H9 (cell line): ENCODE measurements at regions not wholly inside any gene's neighbourhood (a gene's known extent, or its start where the extent isn't known, plus 50 kb on each side); places are given as distances from the start of the nearest gene placed in this dataset.

ENCODE experiments used
- DNase-seq: peaks from one replicate; pipeline ENCODE4 v3.0.0-alpha.2; 2017
- H2AFZ ChIP-seq: one replicate; pipeline ENCODE4 v1.6.1; 2013; ENCODE audit warnings: mild to moderate bottlenecking, low read length, control low read depth, moderate library complexity
- H2AK5ac ChIP-seq: 2 replicates; pipeline ENCODE4 v1.6.1; 2013; ENCODE audit warnings: low read length, control low read depth, mixed read lengths; ENCODE audit not compliant: insufficient read length
- H2BK120ac ChIP-seq: one replicate; pipeline ENCODE4 v1.6.1; 2013; ENCODE audit warnings: low read depth, mild to moderate bottlenecking, low read length, control low read depth, inconsistent platforms; ENCODE audit not compliant: poor library complexity, severe bottlenecking
- H2BK12ac ChIP-seq: 2 replicates; pipeline ENCODE4 v1.6.1; 2013; ENCODE audit warnings: low read length, control low read depth, mixed read lengths, low read depth; ENCODE audit not compliant: insufficient read length
- H2BK15ac ChIP-seq: 2 replicates; pipeline ENCODE4 v1.6.1; 2013; ENCODE audit warnings: low read depth, low read length, control low read depth
- H2BK20ac ChIP-seq: one replicate; pipeline ENCODE4 v1.6.1; 2013; ENCODE audit warnings: low read depth, mild to moderate bottlenecking, low read length, control low read depth, inconsistent platforms; ENCODE audit not compliant: poor library complexity, severe bottlenecking
- H2BK5ac ChIP-seq: 2 replicates; pipeline ENCODE4 v1.6.1; 2013; ENCODE audit warnings: low read length, control low read depth, mixed read lengths; ENCODE audit not compliant: insufficient read length
- H3K14ac ChIP-seq: 2 replicates; pipeline ENCODE4 v1.6.1; 2013; ENCODE audit warnings: low read length, control low read depth; ENCODE audit not compliant: insufficient read depth
- H3K18ac ChIP-seq: 2 replicates; pipeline ENCODE4 v1.6.1; 2013; ENCODE audit warnings: low read depth, mild to moderate bottlenecking, mixed read lengths, low read length, control low read depth; ENCODE audit not compliant: insufficient read length
- H3K23ac ChIP-seq: 2 replicates; pipeline ENCODE4 v1.6.1; 2013; ENCODE audit warnings: low read length, control low read depth, mixed read lengths, low read depth; ENCODE audit not compliant: insufficient read length
- H3K23me2 ChIP-seq: 2 replicates; pipeline ENCODE4 v1.6.1; 2013; ENCODE audit warnings: low read depth, mild to moderate bottlenecking, mixed read lengths, low read length, control low read depth; ENCODE audit not compliant: insufficient read length, poor library complexity, severe bottlenecking
- H3K27ac ChIP-seq: 2 replicates; pipeline ENCODE4 v1.5.1; 2013; ENCODE audit warnings: low read length, control low read depth, mixed read lengths, low read depth; ENCODE audit not compliant: insufficient read length
- H3K27me3 ChIP-seq: 2 replicates; pipeline ENCODE4 v1.6.1; 2013; ENCODE audit warnings: low read length, control low read depth, inconsistent platforms; ENCODE audit not compliant: insufficient read depth
- H3K4ac ChIP-seq: 2 replicates; pipeline ENCODE4 v1.6.1; 2013; ENCODE audit warnings: low read depth, mild to moderate bottlenecking, control low read depth, inconsistent platforms, low read length, moderate library complexity
- H3K4me1 ChIP-seq: 2 replicates; pipeline ENCODE4 v1.6.1; 2013; ENCODE audit warnings: low read length, control low read depth, inconsistent platforms; ENCODE audit not compliant: insufficient read depth
- H3K4me2 ChIP-seq: 2 replicates; pipeline ENCODE4 v1.6.1; 2013; ENCODE audit warnings: low read length, control low read depth, mixed read lengths; ENCODE audit not compliant: insufficient read length, insufficient read depth
- H3K56ac ChIP-seq: 2 replicates; pipeline ENCODE4 v1.6.1; 2013; ENCODE audit warnings: low read depth, mild to moderate bottlenecking, mixed read lengths, low read length, control low read depth; ENCODE audit not compliant: insufficient read length
- H3K79me1 ChIP-seq: 2 replicates; pipeline ENCODE4 v1.6.1; 2013; ENCODE audit warnings: low read depth, mild to moderate bottlenecking, moderate library complexity, low read length, control low read depth, inconsistent platforms; ENCODE audit not compliant: insufficient read depth, poor library complexity, severe bottlenecking
- H3K79me2 ChIP-seq: 2 replicates; pipeline ENCODE4 v1.6.1; 2013; ENCODE audit warnings: low read length, control low read depth, inconsistent platforms; ENCODE audit not compliant: insufficient read depth
- H3K9ac ChIP-seq: 2 replicates; pipeline ENCODE4 v1.6.1; 2013; ENCODE audit warnings: low read length, control low read depth, mixed read lengths; ENCODE audit not compliant: insufficient read length; ENCODE audit errors: extremely low read depth
- H3K9me3 ChIP-seq: one replicate; pipeline ENCODE4 v1.6.1; 2013; ENCODE audit warnings: low read depth, low read length, inconsistent platforms; ENCODE audit not compliant: control insufficient read depth
- H3T11ph ChIP-seq: one replicate; pipeline ENCODE4 v1.6.1; 2013; ENCODE audit warnings: mild to moderate bottlenecking, low read length, control low read depth, inconsistent platforms
- H4K20me1 ChIP-seq: one replicate; pipeline ENCODE4 v1.6.1; 2013; ENCODE audit not compliant: control insufficient read depth, insufficient read length, insufficient read depth
- H4K5ac ChIP-seq: 2 replicates; pipeline ENCODE4 v1.6.1; 2013; ENCODE audit warnings: low read depth, mild to moderate bottlenecking, mixed read lengths, low read length, control low read depth; ENCODE audit not compliant: insufficient read length
- H4K8ac ChIP-seq: replicated peaks from 2 replicates; pipeline ENCODE4 v1.6.1; 2013; ENCODE audit warnings: low read length, control low read depth, mixed read lengths, low read depth; ENCODE audit not compliant: insufficient read length
- H4K91ac ChIP-seq: 2 replicates; pipeline ENCODE4 v1.6.1; 2013; ENCODE audit warnings: low read depth, mild to moderate bottlenecking, moderate library complexity, mixed read lengths, low read length, control low read depth; ENCODE audit not compliant: insufficient read length
- H3K27ac Mint-ChIP-seq, 3 experiments: 2 replicates in 2 of 3; 3 replicates in 1 of 3; pipeline ENCODE4 v1.8.0; 2020 to 2021; ENCODE audit warnings: mixed read lengths in 3 of 3, mild to moderate bottlenecking in 1 of 3, moderate library complexity in 1 of 3
- H3K27me3 Mint-ChIP-seq: 2 replicates; pipeline ENCODE4 v1.8.0; 2021; ENCODE audit warnings: low read depth, mild to moderate bottlenecking, moderate library complexity, mixed read lengths
- H3K36me3 Mint-ChIP-seq, 3 experiments: 2 replicates in 2 of 3; 3 replicates in 1 of 3; pipeline ENCODE4 v1.8.0; 2020 to 2021; ENCODE audit warnings: low read depth in 3 of 3, mixed read lengths in 3 of 3; ENCODE audit not compliant: insufficient read depth in 1 of 3
- H3K4me1 Mint-ChIP-seq, 2 experiments: 2 replicates each; pipeline ENCODE4 v1.8.0; 2020; ENCODE audit warnings: mixed read lengths in 2 of 2
- H3K4me3 Mint-ChIP-seq, 2 experiments: 2 replicates in 1 of 2; 3 replicates in 1 of 2; pipeline ENCODE4 v1.8.0; 2020 to 2021; ENCODE audit warnings: mild to moderate bottlenecking in 2 of 2, mixed read lengths in 2 of 2, moderate library complexity in 1 of 2
- H3K9me3 Mint-ChIP-seq, 2 experiments: 2 replicates in 1 of 2; 3 replicates in 1 of 2; pipeline ENCODE4 v1.8.0; 2020; ENCODE audit warnings: mild to moderate bottlenecking in 2 of 2, mixed read lengths in 2 of 2, moderate library complexity in 1 of 2
- CTCF ChIP-seq: fragments of 200-600 bp; sonication (generic); conservative IDR thresholded peaks from 3 replicates; pipeline ENCODE4 v1.8.0; 2021; ENCODE audit warnings: antibody characterized with exemption, mild to moderate bottlenecking
- WGBS: extraction: QIAGEN DNeasy Blood & Tissue Kit; methylation state at CpG from one replicate; pipeline ENCODE4 v1.1.7; 2013; ENCODE audit warnings: missing lambda C conversion rate, low lambda C conversion rate, mixed read lengths; ENCODE audit not compliant: insufficient read length; ENCODE audit errors: extremely low coverage; 5-methylcytosine and 5-hydroxymethylcytosine counted together

- Histone ChIP-seq H4K20me1 (no peaks in the 10 kb centered on the region), H3K23me2 (no peaks in the 10 kb centered on the region), H3K14ac (no peak overlapping the region), H2BK5ac (no peak overlapping the region), H2BK15ac (no peak overlapping the region), H3K4me1 (no peaks in the 10 kb centered on the region), H4K5ac (no peak overlapping the region), H3K27me3 (no peaks in the 10 kb centered on the region), H3K9ac (no peak overlapping the region), H2AFZ (no peak overlapping the region), H3K79me2 (no peaks in the 10 kb centered on the region), H3K27ac (no peak overlapping the region), H4K8ac (no peak overlapping the region), H2AK5ac (no peak overlapping the region), H3K4me2 (no peak overlapping the region), H2BK20ac (no peak overlapping the region), H3K9me3 (no peaks in the 10 kb centered on the region), H3K18ac (no peak overlapping the region), H3T11ph (no peak overlapping the region), H3K4ac (no peak overlapping the region), H4K91ac (no peak overlapping the region), H3K23ac (no peak overlapping the region), H2BK12ac (no peak overlapping the region), H3K56ac (no peak overlapping the region), H3K79me1 (no peaks in the 10 kb centered on the region), H2BK120ac (no peak overlapping the region)
- no CpG with 5 or more reads among the region's 8 CpGs for WGBS
- Mint-ChIP-seq H3K36me3 (no peaks in the 10 kb centered on the region; a peak in 1 of 7 replicates), H3K27ac (no peak overlapping the region), H3K4me1 (peaks cover 13 to 29% of the 10 kb centered on the region in 2 experiments), H3K9me3 (peaks cover 0 to 3% of the 10 kb centered on the region in 2 experiments; a peak in 1 of 5 replicates), H3K27me3 (peaks cover 2% of the 10 kb centered on the region), H3K4me3 (no peak overlapping the region)
- no peak for TF ChIP-seq CTCF
- no peak for DNase-seq
These were observed 81.0 kb upstream of the INSIG1 start for GRCh38 chr7:155216475-155217272.
